Kidney epithelial cell (primary cell): ENCODE measurements at regions not wholly inside any gene's neighbourhood (a gene's known extent, or its start where the extent isn't known, plus 50 kb on each side); places are given as distances from the start of the nearest gene placed in this dataset.

Source experiments
- DNase-seq: peaks from one replicate; pipeline ENCODE4 v3.0.0-alpha.2; 2010; ENCODE audit warnings: low read depth
- H3K27me3 ChIP-seq: 2 replicates; pipeline ENCODE4 v1.6.0; 2011; ENCODE audit warnings: low read length; ENCODE audit not compliant: control insufficient read depth, insufficient read depth
- H3K36me3 ChIP-seq: 2 replicates; pipeline ENCODE4 v1.5.1; 2011; ENCODE audit warnings: low read length; ENCODE audit not compliant: control insufficient read depth, insufficient read depth
- H3K4me3 ChIP-seq: 2 replicates; pipeline ENCODE4 v1.5.1; 2011; ENCODE audit warnings: low read depth, mild to moderate bottlenecking, control low read depth, low read length
- TF ChIP-seq, protein P1 (sequence below): IDR thresholded peaks from 2 replicates; pipeline ENCODE4 v1.5.1; 2011; ENCODE audit warnings: mild to moderate bottlenecking, moderate library complexity, low read length, control low read depth, inconsistent platforms; ENCODE audit not compliant: insufficient read depth, poor library complexity, severe bottlenecking

DNA sequence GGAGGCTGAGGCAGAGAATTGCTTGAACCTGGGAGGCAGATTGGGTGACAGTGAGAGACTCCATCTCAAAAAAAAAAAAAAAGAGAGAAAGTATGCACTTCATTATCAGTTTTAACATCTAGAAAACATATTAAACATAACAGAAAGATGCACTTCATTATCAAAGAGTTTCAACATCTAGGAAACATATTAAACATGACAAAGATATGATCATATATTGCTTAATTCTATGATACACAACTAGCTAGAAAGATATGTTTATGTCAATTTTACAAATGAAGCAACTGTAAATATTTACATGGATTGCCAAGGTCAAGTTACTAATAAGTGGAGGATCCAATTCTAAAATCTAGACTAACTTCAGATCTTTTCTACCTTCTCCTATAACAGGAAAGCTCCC, 50.4 kb upstream of the CTSC start:
- TF ChIP-seq, protein P1, sequence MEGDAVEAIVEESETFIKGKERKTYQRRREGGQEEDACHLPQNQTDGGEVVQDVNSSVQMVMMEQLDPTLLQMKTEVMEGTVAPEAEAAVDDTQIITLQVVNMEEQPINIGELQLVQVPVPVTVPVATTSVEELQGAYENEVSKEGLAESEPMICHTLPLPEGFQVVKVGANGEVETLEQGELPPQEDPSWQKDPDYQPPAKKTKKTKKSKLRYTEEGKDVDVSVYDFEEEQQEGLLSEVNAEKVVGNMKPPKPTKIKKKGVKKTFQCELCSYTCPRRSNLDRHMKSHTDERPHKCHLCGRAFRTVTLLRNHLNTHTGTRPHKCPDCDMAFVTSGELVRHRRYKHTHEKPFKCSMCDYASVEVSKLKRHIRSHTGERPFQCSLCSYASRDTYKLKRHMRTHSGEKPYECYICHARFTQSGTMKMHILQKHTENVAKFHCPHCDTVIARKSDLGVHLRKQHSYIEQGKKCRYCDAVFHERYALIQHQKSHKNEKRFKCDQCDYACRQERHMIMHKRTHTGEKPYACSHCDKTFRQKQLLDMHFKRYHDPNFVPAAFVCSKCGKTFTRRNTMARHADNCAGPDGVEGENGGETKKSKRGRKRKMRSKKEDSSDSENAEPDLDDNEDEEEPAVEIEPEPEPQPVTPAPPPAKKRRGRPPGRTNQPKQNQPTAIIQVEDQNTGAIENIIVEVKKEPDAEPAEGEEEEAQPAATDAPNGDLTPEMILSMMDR = no peak
- no peaks in the 10 kb centered on the region for H3K27me3 ChIP-seq
- H3K36me3 ChIP-seq = no peaks in the 10 kb centered on the region
- H3K4me3 ChIP-seq = no peak overlapping the region
- no peak for DNase-seq
